Cerebellar nuclear complex (tissue), 1 donor: ENCODE measurements at regions not wholly inside any gene's neighbourhood (a gene's known extent, or its start where the extent isn't known, plus 50 kb on each side); places are given as distances from the start of the nearest gene placed in this dataset.
"Not testable (repeated sequence)": the region's sequence is repeated elsewhere in the genome, so short reads cannot be mapped to it uniquely, and the experiment has no call there.

Experiments used
- DNase-seq, 2 experiments: peaks; one replicate each; lab custom pipeline; 2025; lab: John Stamatoyannopoulos, UW

DNA sequence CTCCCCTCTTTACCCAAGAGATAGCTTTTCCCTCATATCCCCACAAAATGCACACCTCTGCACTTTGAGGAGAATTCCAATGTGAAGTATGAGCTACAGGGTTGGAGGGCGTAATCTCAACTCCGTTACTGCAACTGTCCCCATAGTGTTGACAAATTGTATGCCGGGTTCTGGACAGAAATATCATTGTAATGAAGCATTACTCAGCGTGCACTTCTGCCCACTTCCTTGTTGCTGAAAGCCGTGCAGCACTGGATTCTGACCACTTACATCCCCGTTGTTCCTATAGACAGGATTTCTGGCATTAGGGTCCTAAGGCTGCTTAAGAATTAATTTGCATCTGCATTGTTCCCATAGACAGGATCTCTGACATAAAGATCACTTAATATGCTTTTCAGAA lies 205.6 kb downstream of the RHOU start:
- DNase-seq: no peak

DNA sequence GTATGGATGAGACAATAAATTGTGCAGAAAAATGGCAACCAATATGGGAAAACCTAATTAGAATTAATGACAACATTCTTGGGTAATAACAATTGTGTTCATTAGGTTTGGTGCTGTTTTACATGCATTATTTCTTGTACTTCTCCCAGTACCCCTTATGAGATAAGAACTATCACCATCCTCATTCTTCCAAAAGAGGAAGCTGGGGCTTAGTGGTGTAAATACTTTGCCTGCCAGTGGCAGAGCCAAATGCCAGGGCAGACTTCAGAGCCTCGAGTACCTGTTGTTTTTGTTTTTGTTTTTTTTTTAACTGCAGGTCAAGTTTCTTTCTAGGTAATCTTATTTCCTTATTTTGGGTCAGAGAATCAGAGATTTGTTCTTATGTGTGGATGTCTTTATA lies 206.4 kb downstream of the RHOU start:
- DNase-seq: no peak

DNA sequence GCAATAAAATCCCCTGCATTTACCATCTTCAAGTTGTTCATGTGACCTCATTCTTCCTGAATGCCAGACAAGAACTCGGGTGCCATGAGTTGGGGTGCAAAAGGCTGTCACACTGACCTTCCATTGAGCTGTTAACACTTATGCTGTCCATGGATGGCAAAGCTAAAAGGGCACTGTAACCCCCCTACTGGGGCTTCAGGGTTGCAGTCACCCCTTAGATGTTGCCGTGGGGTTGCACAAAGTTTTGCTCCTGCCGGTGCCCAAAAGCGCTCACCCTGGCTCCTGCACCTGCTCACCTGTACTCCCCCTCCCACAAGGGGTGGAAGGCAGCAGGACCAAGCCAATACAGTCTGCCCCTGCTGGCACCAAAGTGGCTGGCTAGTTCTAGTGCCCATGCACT lies 208.2 kb downstream of the RHOU start:
- DNase-seq: no peak

DNA sequence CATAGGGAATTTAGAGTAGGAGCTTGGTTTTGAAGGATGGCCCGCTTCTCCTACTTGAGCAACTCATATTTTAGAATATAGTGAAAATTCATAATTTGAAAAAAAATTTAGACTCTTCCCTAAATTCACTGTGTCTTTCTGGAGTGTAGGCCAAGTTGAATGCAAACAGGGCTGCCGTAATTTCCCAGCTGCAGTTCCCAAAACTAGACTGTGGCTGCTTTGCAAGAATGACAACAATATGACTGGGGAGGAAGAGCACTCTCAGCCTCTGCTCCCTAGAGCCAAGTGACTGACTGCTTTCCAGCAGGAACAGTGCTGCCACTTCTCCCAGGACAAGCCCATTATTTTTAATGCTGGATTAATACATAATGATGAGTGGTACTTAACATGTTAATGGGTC lies 209.0 kb downstream of the RHOU start:
- DNase-seq: no peak

- DNase-seq: no peak
Measured at GRCh38 chr1:228944935-228945371, 209.7 kb downstream of the RHOU start.

DNA sequence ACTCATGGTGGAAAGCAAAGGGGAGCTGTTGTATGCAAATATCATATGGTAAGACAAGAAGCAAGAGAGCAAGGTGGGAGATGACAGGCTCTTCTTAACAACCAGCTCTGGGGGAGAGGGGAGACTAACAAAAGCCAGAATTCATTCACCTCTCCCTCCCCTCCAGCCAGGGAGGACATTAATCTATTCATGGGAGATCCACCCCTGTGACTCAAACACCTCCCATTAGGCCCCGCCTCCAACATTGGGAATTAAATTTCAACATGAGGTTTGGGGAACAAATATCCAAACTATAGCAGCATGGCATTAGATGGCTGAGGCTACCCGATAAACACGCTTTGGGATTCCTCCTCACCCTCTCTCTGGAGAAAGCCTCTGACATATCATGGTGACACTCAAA lies 210.6 kb downstream of the RHOU start:
- no peak for DNase-seq

GRCh38 chr1:228949617-228950016 lies 214.3 kb downstream of the RHOU start:
- DNase-seq: not testable (repeated sequence)

DNA sequence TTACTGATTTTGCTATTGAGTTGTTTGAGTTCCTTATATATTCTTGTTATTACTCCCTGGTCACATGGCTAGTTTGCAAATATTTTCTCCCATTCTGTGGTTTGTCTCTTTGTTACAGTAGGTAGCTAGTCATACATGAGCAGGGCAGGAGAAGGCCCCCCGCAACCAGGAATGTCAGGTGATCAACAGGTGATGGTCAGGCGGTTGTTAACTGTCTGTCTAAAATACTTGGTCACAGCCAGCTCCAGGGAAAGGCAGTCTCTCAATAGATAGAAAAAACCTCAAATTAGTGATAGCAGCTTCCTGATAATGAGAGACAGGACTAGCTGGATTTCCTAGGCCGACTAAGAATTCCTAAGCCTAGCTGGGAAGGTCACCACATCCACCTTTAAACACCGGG lies 217.9 kb downstream of the RHOU start:
- no peak for DNase-seq

DNA sequence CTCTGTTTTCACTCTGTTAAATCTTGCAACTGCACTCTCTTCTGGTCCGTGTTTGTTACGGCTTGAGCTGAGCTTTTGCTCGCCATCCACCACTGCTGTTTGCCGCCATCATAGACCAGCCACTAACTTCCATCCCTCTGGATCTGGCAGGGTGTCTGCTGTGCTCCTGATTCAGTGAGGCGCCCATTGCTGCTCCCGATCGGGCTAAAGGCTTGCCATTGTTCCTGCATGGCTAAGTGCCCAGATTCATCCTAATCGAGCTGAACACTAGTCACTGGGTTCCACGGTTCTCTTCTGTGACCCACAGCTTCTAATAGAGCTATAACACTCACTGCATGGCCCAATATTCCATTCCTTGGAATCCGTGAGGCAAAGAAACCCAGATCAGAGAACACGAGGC lies 218.5 kb downstream of the RHOU start:
- DNase-seq: not testable (repeated sequence)

DNA sequence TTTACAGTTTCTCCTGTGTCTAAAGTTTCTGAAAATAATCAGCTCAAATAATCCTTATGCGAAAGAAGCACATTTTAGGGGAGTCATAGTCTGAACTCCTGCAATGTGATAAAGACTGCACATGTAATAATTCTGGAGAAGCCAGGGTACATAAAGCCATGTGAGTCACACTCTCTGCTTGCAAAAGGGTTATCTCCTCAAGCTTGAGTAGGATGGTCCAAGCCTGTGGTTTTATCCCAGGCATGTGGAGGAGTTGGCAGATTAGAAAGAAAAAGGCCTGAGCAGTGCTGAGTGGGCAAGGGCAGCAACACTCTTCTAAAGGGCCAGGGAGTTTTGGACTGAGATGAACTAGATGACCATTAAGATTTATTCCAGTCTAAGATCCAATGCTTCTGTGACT lies 220.4 kb downstream of the RHOU start:
- no peak for DNase-seq

DNA sequence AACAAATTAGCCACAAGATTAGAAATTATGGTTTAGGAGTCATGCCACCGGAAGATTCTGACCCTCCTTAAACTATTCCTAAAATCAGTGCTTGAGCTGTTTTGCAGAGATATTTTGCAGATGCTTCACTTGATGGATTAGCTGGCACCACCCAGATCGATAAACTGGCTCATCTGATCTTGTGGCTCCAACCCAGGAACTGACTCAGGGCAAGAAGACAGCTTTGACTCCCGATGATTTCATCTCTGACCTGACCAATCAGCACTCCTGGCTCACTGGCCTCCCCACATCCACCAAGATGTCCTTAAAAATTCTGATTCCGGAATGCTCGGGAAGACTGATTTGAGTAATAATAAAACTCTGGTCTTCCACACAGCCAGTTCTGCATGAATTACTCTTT lies 221.6 kb downstream of the RHOU start:
- DNase-seq: no peak

GRCh38 chr1:228957535-228957934 lies 222.3 kb downstream of the RHOU start:
- DNase-seq: no peak

GRCh38 chr1:228958121-228958520 lies 222.8 kb downstream of the RHOU start:
- no peak for DNase-seq

DNA sequence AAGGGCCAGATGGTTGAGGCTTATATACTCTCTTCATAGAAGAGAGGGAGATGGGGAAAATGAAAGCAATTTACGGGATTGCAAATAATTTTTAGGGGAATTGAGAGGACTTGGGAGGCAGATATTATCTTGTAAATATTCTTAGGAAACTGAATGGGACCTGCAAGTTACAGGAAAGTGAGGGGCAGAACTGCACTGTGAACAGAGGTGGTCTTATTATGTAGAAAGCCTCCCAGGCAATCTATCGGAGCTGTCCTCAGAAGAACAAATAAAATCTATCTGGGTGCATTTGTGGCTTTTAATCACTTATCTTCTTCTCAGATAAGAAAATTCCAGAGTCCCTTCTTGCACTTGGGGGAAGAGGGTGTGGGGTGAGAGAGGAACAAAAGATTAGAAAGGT lies 223.5 kb downstream of the RHOU start:
- no peak for DNase-seq

GRCh38 chr1:228960705-228961104 lies 225.4 kb downstream of the RHOU start:
- DNase-seq: no peak

DNA sequence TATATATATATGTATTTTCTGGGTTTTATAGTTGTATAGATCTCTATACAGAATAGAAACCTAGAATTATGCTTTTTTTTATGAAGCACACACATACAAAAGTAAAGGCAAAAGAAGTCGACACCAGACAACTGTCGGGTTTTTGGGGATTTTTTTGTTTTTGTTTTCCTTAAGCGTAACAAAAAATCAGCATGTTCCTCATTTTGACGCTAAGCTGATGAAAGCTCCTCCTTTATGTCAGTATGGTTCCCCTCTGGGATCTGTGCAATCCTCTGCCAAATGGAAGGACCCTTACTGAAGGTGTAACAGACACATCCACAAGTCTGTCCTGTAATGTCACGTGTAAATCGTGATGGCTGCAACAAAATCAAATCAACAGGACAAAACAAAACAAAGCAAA lies 226.2 kb downstream of the RHOU start:
- no peak for DNase-seq

DNA sequence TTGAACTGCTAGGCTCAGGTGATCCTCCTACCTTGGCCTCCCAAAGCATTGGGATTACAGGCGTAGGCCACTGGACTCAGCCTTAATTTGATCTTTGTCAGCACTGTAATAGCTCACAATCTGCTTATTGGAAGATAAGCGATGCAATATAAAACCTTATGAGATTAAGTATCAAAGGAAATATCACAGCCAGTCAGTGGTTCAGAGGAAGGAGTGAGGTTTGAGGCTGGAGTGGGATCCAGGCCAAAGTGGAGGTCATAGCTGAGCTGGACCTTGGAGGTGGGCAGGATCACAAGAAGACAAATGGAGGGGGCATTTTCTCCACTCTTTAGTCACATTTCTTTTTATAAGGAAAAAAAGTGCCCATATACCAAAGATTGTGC lies 228.5 kb downstream of the RHOU start:
- no peak for DNase-seq

- DNase-seq: no peak
Measured at GRCh38 chr1:228964178-228965089, 229.2 kb downstream of the RHOU start.

DNA sequence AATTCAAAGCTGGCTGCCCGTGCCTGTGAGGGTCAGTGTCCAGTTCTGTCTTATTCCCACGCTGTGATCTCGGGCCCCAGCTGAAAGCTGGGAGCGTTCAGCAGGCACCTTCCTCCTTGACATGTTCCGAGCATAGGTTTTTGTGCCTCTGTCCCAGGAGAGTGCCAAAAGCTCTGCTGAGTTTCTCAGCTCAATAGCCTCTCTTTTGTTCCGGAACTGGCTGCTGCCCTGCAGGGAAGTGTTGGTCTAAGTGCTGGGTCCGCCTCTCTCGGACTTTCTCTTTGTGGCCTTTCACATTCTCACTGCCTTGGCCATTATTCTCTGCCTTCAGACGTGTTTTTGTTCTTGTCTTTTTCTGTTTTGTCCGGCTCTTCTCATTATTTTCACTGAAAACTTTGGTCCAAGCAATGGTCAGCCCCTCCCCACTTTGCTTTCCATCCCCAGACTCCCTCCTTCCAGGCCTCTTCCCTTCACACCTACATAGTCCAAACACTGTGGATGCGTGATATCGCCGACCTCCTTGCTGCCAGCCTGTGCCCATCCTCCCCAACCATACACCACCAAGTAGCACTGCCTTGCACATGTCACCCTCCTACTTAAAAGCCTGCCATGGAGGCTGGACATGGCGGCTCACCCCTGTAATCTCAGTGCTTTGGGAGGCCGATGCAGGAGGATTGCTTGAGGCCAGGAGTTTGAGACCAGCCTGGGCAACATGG lies 233.8 kb downstream of the RHOU start:
- no peak for DNase-seq

- no peak for DNase-seq
Measured at GRCh38 chr1:228969953-228970800, 234.9 kb downstream of the RHOU start.

DNA sequence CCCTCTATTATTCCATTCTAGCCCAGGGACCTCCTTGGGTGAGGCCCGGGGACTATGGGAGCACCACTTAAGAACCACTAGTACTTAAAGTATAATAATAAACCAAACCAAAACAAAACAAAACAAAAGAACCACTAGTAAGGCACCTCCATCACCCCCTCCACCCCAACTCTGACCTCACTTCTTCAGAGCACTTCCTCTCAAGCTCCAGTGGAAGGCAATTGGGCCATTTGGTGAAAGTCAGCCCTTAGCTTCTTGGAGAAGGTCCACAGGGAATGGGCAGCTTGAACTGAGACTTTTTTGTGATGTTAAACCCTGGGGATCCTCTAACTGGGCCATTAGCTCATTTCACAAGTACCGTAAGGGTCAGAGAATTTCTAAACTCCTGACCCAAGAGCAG lies 237.3 kb downstream of the RHOU start:
- no peak for DNase-seq

- no peak for DNase-seq
Measured at GRCh38 chr1:228974273-228974672, 239.0 kb downstream of the RHOU start.
